CD4-positive, alpha-beta T cell (primary cell): ENCODE measurements at regions not wholly inside any gene's neighbourhood (a gene's known extent, or its start where the extent isn't known, plus 50 kb on each side); places are given as distances from the start of the nearest gene placed in this dataset.

ENCODE experiments used
- ATAC-seq: fragments of 200-7000 bp; cut with Tn5 transposase; one replicate; pipeline ENCODE4 v1.10.0; 2022; ENCODE audit warnings: mild to moderate bottlenecking; ENCODE audit not compliant: poor library complexity
- CTCF ChIA-PET: fragments of 350-600 bp; sonication (Branson Sonifier 250); formaldehyde crosslinking; loops from one replicate; lab custom pipeline; 2021; ENCODE audit warnings: antibody characterized with exemption, inconsistent platforms; lab: Charles Lee
- POLR2A ChIA-PET: fragments of 350-600 bp; sonication (Branson Sonifier 250); formaldehyde crosslinking; loops from one replicate; lab custom pipeline; 2021; ENCODE audit warnings: antibody characterized with exemption, inconsistent platforms; lab: Charles Lee
- DNase-seq, 14 experiments: peaks; one replicate each; pipeline ENCODE4 v3.0.0-alpha.2; 2013 to 2020; ENCODE audit warnings: mixed read lengths in 2 of 14
- H3K27ac ChIP-seq, 2 donors: one replicate each; pipeline versions ENCODE4 v1.5.1 to v1.7.0; 2013; ENCODE audit warnings: low read length in 2 of 2, low read depth in 1 of 2, mild to moderate bottlenecking in 1 of 2
- H3K27me3 ChIP-seq, 2 experiments: 1 replicate in 1 of 2; 2 replicates in 1 of 2; pipeline versions ENCODE4 v1.6.1 to v1.7.0; 2013; ENCODE audit warnings: low read length in 2 of 2, control low read depth in 1 of 2, mild to moderate bottlenecking in 1 of 2, moderate library complexity in 1 of 2; ENCODE audit not compliant: insufficient read depth in 2 of 2, control insufficient read depth in 1 of 2
- H3K36me3 ChIP-seq: one replicate; pipeline ENCODE4 v1.6.1; 2013; ENCODE audit warnings: low read length, control low read depth; ENCODE audit not compliant: insufficient read depth
- H3K4me1 ChIP-seq: one replicate; pipeline ENCODE4 v1.6.1; 2013; ENCODE audit warnings: low read length, control low read depth; ENCODE audit not compliant: insufficient read depth
- H3K4me3 ChIP-seq: one replicate; pipeline ENCODE4 v1.5.1; 2013; ENCODE audit warnings: mild to moderate bottlenecking, low read length, moderate library complexity
- H3K9me3 ChIP-seq, 2 experiments: 1 replicate in 1 of 2; 2 replicates in 1 of 2; pipeline versions ENCODE4 v1.6.1 to v1.7.0; 2013; ENCODE audit warnings: low read length in 2 of 2, mild to moderate bottlenecking in 2 of 2, control low read depth in 1 of 2, moderate library complexity in 1 of 2; ENCODE audit not compliant: control insufficient read depth in 1 of 2, insufficient read depth in 1 of 2
- H3K27ac Mint-ChIP-seq: one replicate; pipeline ENCODE4 v1.8.0; 2020; ENCODE audit warnings: mixed read lengths
- H3K27me3 Mint-ChIP-seq: one replicate; pipeline ENCODE4 v1.8.0; 2021; ENCODE audit warnings: mixed read lengths
- H3K36me3 Mint-ChIP-seq: one replicate; pipeline ENCODE4 v1.8.0; 2021; ENCODE audit warnings: low read depth, mixed read lengths
- H3K4me1 Mint-ChIP-seq: one replicate; pipeline ENCODE4 v1.8.0; 2021; ENCODE audit warnings: low read depth, mixed read lengths
- H3K4me3 Mint-ChIP-seq: one replicate; pipeline ENCODE4 v1.8.0; 2020; ENCODE audit warnings: mild to moderate bottlenecking, mixed read lengths
- H3K9me3 Mint-ChIP-seq: one replicate; pipeline ENCODE4 v1.8.0; 2020; ENCODE audit warnings: mixed read lengths
- CTCF ChIP-seq: fragments of 200-600 bp; IDR thresholded peaks from one replicate; pipeline ENCODE4 v1.8.0; 2022; ENCODE audit warnings: antibody characterized with exemption, mild to moderate bottlenecking
- intact Hi-C, 2 experiments: fragments of 100-400 bp; cut with DNase I in 1 of 2; cut with micrococcal nuclease in 1 of 2; formaldehyde crosslinking; loops; one replicate each; pipeline versions ENCODE4 v1.15.1 to v1.9.0; 2023 to 2025; cut with DNase I, micrococcal nuclease

- Mint-ChIP-seq H3K27me3 (no peaks in the 10 kb centered on the region), H3K4me3 (no peak overlapping the region), H3K4me1 (no peaks in the 10 kb centered on the region), H3K36me3 (no peaks in the 10 kb centered on the region), H3K9me3 (peaks cover 14% of the 10 kb centered on the region), H3K27ac (no peak overlapping the region)
- TF ChIP-seq CTCF: no peak
- H3K27ac ChIP-seq: no peak overlapping the region
- ChIA-PET POLR2A (no interaction called here), CTCF (no interaction called here)
- DNase-seq (no peak), ATAC-seq (no peak)
- no peaks in the 10 kb centered on the region for H3K36me3 ChIP-seq
- intact Hi-C loops: no loop called here
- no peak overlapping the region for H3K4me3 ChIP-seq
- peaks cover 5 to 6% of the 10 kb centered on the region in 2 experiments for H3K9me3 ChIP-seq
- no peaks in the 10 kb centered on the region for H3K27me3 ChIP-seq
- H3K4me1 ChIP-seq: no peaks in the 10 kb centered on the region
Observed at GRCh38 chr1:177802304-177802703, 167.6 kb downstream of the SEC16B start.

- Mint-ChIP-seq H3K36me3 (no peaks in the 10 kb centered on the region), H3K27me3 (no peaks in the 10 kb centered on the region), H3K4me3 (no peak overlapping the region), H3K4me1 (no peaks in the 10 kb centered on the region), H3K9me3 (peaks cover 14% of the 10 kb centered on the region), H3K27ac (no peak overlapping the region)
- no peak for TF ChIP-seq CTCF
- POLR2A ChIA-PET: no interaction called here
- Histone ChIP-seq H3K9me3 (peaks cover 5 to 6% of the 10 kb centered on the region in 2 experiments), H3K4me1 (no peaks in the 10 kb centered on the region), H3K27ac (no peak overlapping the region), H3K4me3 (no peak overlapping the region), H3K36me3 (no peaks in the 10 kb centered on the region), H3K27me3 (no peaks in the 10 kb centered on the region)
- CTCF ChIA-PET: no interaction called here
- ATAC-seq: no peak
- intact Hi-C loops: no loop called here
- DNase-seq: no peak
Observed at GRCh38 chr1:177801790-177802189, 168.1 kb downstream of the SEC16B start.

- DNase-seq: no peak
- no peak for ATAC-seq
- POLR2A ChIA-PET: no interaction called here
- Mint-ChIP-seq H3K4me3 (no peak overlapping the region), H3K27me3 (no peaks in the 10 kb centered on the region), H3K27ac (no peak overlapping the region), H3K9me3 (peaks cover 14% of the 10 kb centered on the region), H3K36me3 (no peaks in the 10 kb centered on the region), H3K4me1 (no peaks in the 10 kb centered on the region)
- Histone ChIP-seq H3K4me1 (no peaks in the 10 kb centered on the region), H3K9me3 (peaks cover 5 to 6% of the 10 kb centered on the region in 2 experiments), H3K27ac (no peak overlapping the region), H3K27me3 (no peaks in the 10 kb centered on the region), H3K36me3 (no peaks in the 10 kb centered on the region), H3K4me3 (no peak overlapping the region)
- CTCF ChIA-PET: no interaction called here
- intact Hi-C loops: no loop called here
- TF ChIP-seq CTCF: no peak
Observed at GRCh38 chr1:177800400-177801088, 169.3 kb downstream of the SEC16B start.
